GM23338 (cell line): ENCODE measurements at regions not wholly inside any gene's neighbourhood (a gene's known extent, or its start where the extent isn't known, plus 50 kb on each side); places are given as distances from the start of the nearest gene placed in this dataset.

Experiments
- ATAC-seq: fragments of 200-7000 bp; cut with Tn5 transposase; 3 replicates; pipeline ENCODE4 v1.9.1; 2020
- DNase-seq: peaks from one replicate; pipeline ENCODE4 v3.0.0-alpha.2; 2015; ENCODE audit warnings: low spot score
- H2AFZ ChIP-seq: fragments of 200-600 bp; sonication (generic); 2 replicates; pipeline ENCODE4 v1.8.0; 2016; ENCODE audit warnings: antibody characterized with exemption, mild to moderate bottlenecking, moderate library complexity
- H3F3A ChIP-seq: fragments of 200-600 bp; sonication (generic); replicated peaks from 2 replicates; pipeline ENCODE4 v1.8.0; 2017; ENCODE audit warnings: antibody characterized with exemption, mixed run types, low read depth
- H3K27ac ChIP-seq: fragments of 200-600 bp; sonication (generic); 2 replicates; pipeline ENCODE4 v1.6.1; 2016; ENCODE audit warnings: low read depth
- H3K27me3 ChIP-seq: fragments of 200-600 bp; sonication (generic); 2 replicates; pipeline ENCODE4 v1.8.0; 2016; ENCODE audit warnings: mild to moderate bottlenecking, mixed run types, moderate library complexity; ENCODE audit not compliant: insufficient read depth
- H3K36me3 ChIP-seq: fragments of 200-600 bp; sonication (generic); 2 replicates; pipeline ENCODE4 v1.8.0; 2016; ENCODE audit warnings: mild to moderate bottlenecking; ENCODE audit not compliant: insufficient read depth
- H3K4me1 ChIP-seq: fragments of 200-600 bp; sonication (generic); 2 replicates; pipeline ENCODE4 v1.8.0; 2016; ENCODE audit warnings: mild to moderate bottlenecking, moderate library complexity; ENCODE audit not compliant: insufficient read depth
- H3K4me2 ChIP-seq: fragments of 200-600 bp; sonication (generic); 2 replicates; pipeline ENCODE4 v1.7.1; 2017; ENCODE audit warnings: mixed run types
- H3K4me3 ChIP-seq: fragments of 200-600 bp; sonication (generic); 2 replicates; pipeline ENCODE4 v1.6.1; 2016; ENCODE audit warnings: mixed run types
- H3K79me2 ChIP-seq: fragments of 200-600 bp; sonication (generic); replicated peaks from 2 replicates; pipeline ENCODE4 v1.8.0; 2017; ENCODE audit warnings: mild to moderate bottlenecking; ENCODE audit not compliant: insufficient read depth
- H3K9me2 ChIP-seq: fragments of 200-600 bp; sonication (generic); 2 replicates; pipeline ENCODE4 v1.8.0; 2017; ENCODE audit not compliant: insufficient read depth
- H4K20me1 ChIP-seq: fragments of 200-600 bp; sonication (generic); replicated peaks from 2 replicates; pipeline ENCODE4 v1.8.0; 2017; ENCODE audit warnings: mild to moderate bottlenecking; ENCODE audit not compliant: insufficient read depth
- H3K27ac Mint-ChIP-seq: 2 replicates; pipeline ENCODE4 v1.8.0; 2020; ENCODE audit warnings: inconsistent platforms, mild to moderate bottlenecking, moderate library complexity, mixed read lengths
- H3K27me3 Mint-ChIP-seq: 3 replicates; pipeline ENCODE4 v1.8.0; 2022; ENCODE audit warnings: low read depth, mild to moderate bottlenecking, moderate library complexity, mixed read lengths, inconsistent platforms; ENCODE audit not compliant: insufficient read depth, poor library complexity
- H3K36me3 Mint-ChIP-seq: 3 replicates; pipeline ENCODE4 v1.8.0; 2021; ENCODE audit warnings: low read depth, mild to moderate bottlenecking, inconsistent platforms, moderate library complexity, mixed read lengths
- H3K4me1 Mint-ChIP-seq: 3 replicates; pipeline ENCODE4 v1.8.0; 2020; ENCODE audit warnings: mild to moderate bottlenecking, inconsistent platforms, mixed read lengths
- H3K4me3 Mint-ChIP-seq: 3 replicates; pipeline ENCODE4 v1.8.0; 2021; ENCODE audit warnings: moderate library complexity, mild to moderate bottlenecking, inconsistent platforms, mixed read lengths
- H3K9me3 Mint-ChIP-seq: 3 replicates; pipeline ENCODE4 v1.8.0; 2020; ENCODE audit warnings: moderate library complexity, mild to moderate bottlenecking, inconsistent platforms, mixed read lengths
- CREB1 ChIP-seq: fragments of 250-450 bp; sonication (Bioruptor Pico); IDR thresholded peaks from 2 replicates; pipeline ENCODE4 v1.5.0; 2020; ENCODE audit warnings: low read depth, mild to moderate bottlenecking, moderate library complexity
- CTCF ChIP-seq, 2 experiments: fragments of 200-600 bp in 1 of 2; sonication (generic) in 1 of 2; conservative IDR thresholded peaks; 2 replicates each; pipeline versions ENCODE4 v1.5.1 to v1.6.1; 2016 to 2017; ENCODE audit warnings: antibody characterized with exemption in 2 of 2, low read depth in 2 of 2, mild to moderate bottlenecking in 2 of 2, moderate library complexity in 1 of 2
- ETS1 ChIP-seq: IDR thresholded peaks from 2 replicates; pipeline ENCODE4 v1.6.1; 2016; ENCODE audit warnings: antibody characterized with exemption
- EZH2 ChIP-seq: fragments of 200-600 bp; sonication (generic); IDR thresholded peaks from one replicate; pipeline ENCODE4 v1.8.0; 2017; ENCODE audit warnings: antibody characterized with exemption, mild to moderate bottlenecking, low read depth; ENCODE audit not compliant: unreplicated experiment
- EZH2phosphoT487 ChIP-seq: fragments of 200-600 bp; sonication (generic); IDR thresholded peaks from one replicate; pipeline ENCODE4 v1.8.1; 2018; ENCODE audit warnings: antibody characterized with exemption; ENCODE audit not compliant: unreplicated experiment
- JUNB ChIP-seq: IDR thresholded peaks from one replicate; pipeline ENCODE4 v1.6.1; 2016; ENCODE audit warnings: antibody characterized with exemption; ENCODE audit not compliant: unreplicated experiment
- NANOG ChIP-seq: IDR thresholded peaks from 2 replicates; pipeline ENCODE4 v1.6.1; 2016; ENCODE audit warnings: antibody characterized with exemption, borderline replicate concordance
- POLR2AphosphoS5 ChIP-seq: IDR thresholded peaks from 2 replicates; pipeline ENCODE4 v1.6.1; 2016; ENCODE audit warnings: antibody characterized with exemption, low read depth
- REST ChIP-seq: IDR thresholded peaks from one replicate; pipeline ENCODE4 v1.6.1; 2018; ENCODE audit warnings: antibody characterized with exemption; ENCODE audit not compliant: unreplicated experiment
- ZNF114 ChIP-seq: fragments of 250-450 bp; sonication (Bioruptor Pico); IDR thresholded peaks from 2 replicates; pipeline ENCODE4 v1.5.0; 2020; ENCODE audit warnings: mild to moderate bottlenecking, moderate library complexity
- ZNF331 ChIP-seq: fragments of 250-450 bp; sonication (Bioruptor Pico); IDR thresholded peaks from 2 replicates; pipeline ENCODE4 v1.5.0; 2020; ENCODE audit warnings: low read depth, mild to moderate bottlenecking, moderate library complexity
- ZNF462 ChIP-seq: fragments of 250-450 bp; sonication (Bioruptor Pico); IDR thresholded peaks from 2 replicates; pipeline ENCODE4 v1.5.0; 2020; ENCODE audit warnings: mild to moderate bottlenecking, moderate library complexity

GRCh38 chr13:44865722-44866410, 123.4 kb downstream of the NUFIP1 start:
- TF ChIP-seq CTCF (conservative IDR thresholded peaks at IDR 0.05; ENCODE audit: low read depth in 2 of 2) = no peak
- TF ChIP-seq NANOG = no peak
- no peak for TF ChIP-seq EZH2phosphoT487
- no peak for TF ChIP-seq JUNB
- TF ChIP-seq ZNF331 (CRISPR knock-in tag) = no peak
- TF ChIP-seq ZNF114 = no peak
- TF ChIP-seq POLR2AphosphoS5 = no peak
- TF ChIP-seq ZNF462 (CRISPR knock-in tag) = no peak
- TF ChIP-seq CREB1 (CRISPR knock-in tag) = no peak
- TF ChIP-seq ETS1 = no peak
- TF ChIP-seq EZH2 = no peak
- no peak for TF ChIP-seq REST
- H3K4me1 Mint-ChIP-seq = no peaks in the 10 kb centered on the region
- Histone ChIP-seq H3K79me2 (no peaks in the 10 kb centered on the region), H3K36me3 (no peaks in the 10 kb centered on the region), H2AFZ (0 out of 2 replicates have a peak overlapping the region, but pooled peaks have one; percentile 28), H3K4me1 (no peaks in the 10 kb centered on the region), H3F3A (no peaks in the 10 kb centered on the region), H3K4me2 (no peak overlapping the region), H3K4me3 (no peak overlapping the region), H3K9me2 (no peaks in the 10 kb centered on the region), H3K27ac (no peak overlapping the region), H4K20me1 (no peaks in the 10 kb centered on the region), H3K27me3 (no peaks in the 10 kb centered on the region)
- H3K36me3 Mint-ChIP-seq = 0 out of 3 replicates have a peak, but pooled peaks cover 3% of the 10 kb centered on the region
- peaks cover 2% of the 10 kb centered on the region for H3K27me3 Mint-ChIP-seq
- H3K27ac Mint-ChIP-seq = no peak overlapping the region
- ATAC-seq (no peak), DNase-seq (no peak)
- H3K4me3 Mint-ChIP-seq = no peak overlapping the region
- peaks cover 8% of the 10 kb centered on the region; the same call in 2 of the 3 replicates for H3K9me3 Mint-ChIP-seq
